MM.1S (cell line): ENCODE measurements at regions not wholly inside any gene's neighbourhood (a gene's known extent, or its start where the extent isn't known, plus 50 kb on each side); places are given as distances from the start of the nearest gene placed in this dataset.

Experiments
- EZH2 ChIP-seq: fragments of 300-600 bp; sonication (generic); optimal IDR thresholded peaks from 2 replicates; pipeline ENCODE3; 2017; ENCODE audit warnings: low read depth, mild to moderate bottlenecking, antibody characterized with exemption, low read length, mixed read lengths
- TF ChIP-seq, protein P1 (sequence below): fragments of 300-600 bp; sonication (generic); IDR thresholded peaks from 2 replicates; pipeline ENCODE4 v1.5.1; 2016; ENCODE audit warnings: antibody characterized with exemption, low read length, mixed read lengths

DNA sequence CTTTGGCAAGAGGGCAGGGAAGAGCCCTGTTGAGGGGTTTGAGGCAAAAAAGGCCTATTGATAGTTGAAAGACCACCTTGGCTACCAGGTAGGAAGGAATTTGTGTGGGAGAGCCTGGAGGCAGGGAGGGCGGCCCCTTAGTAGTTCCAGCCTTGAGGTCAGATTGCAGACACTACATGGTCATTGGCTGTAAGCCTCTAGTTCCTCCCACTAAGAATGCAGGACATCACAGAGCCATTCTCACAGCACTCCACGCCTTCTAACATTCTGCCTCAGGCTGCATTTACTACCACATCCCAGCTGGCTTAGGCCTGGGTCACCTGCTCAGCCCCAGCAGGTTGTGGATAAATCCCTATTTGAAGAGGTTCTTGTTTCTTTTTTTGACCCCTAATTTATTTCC lies 91.0 kb upstream of the SNX9 start:
- TF ChIP-seq, protein P1, sequence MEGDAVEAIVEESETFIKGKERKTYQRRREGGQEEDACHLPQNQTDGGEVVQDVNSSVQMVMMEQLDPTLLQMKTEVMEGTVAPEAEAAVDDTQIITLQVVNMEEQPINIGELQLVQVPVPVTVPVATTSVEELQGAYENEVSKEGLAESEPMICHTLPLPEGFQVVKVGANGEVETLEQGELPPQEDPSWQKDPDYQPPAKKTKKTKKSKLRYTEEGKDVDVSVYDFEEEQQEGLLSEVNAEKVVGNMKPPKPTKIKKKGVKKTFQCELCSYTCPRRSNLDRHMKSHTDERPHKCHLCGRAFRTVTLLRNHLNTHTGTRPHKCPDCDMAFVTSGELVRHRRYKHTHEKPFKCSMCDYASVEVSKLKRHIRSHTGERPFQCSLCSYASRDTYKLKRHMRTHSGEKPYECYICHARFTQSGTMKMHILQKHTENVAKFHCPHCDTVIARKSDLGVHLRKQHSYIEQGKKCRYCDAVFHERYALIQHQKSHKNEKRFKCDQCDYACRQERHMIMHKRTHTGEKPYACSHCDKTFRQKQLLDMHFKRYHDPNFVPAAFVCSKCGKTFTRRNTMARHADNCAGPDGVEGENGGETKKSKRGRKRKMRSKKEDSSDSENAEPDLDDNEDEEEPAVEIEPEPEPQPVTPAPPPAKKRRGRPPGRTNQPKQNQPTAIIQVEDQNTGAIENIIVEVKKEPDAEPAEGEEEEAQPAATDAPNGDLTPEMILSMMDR, result no peak
- no peak for TF ChIP-seq EZH2
